Fibroblast of lung (primary cell): ENCODE measurements at regions not wholly inside any gene's neighbourhood (a gene's known extent, or its start where the extent isn't known, plus 50 kb on each side); places are given as distances from the start of the nearest gene placed in this dataset.

Source experiments
- DNase-seq, 2 donors: peaks; one replicate each; pipeline versions ENCODE4 v3.0.0 to v3.0.0-alpha.2; 2010; ENCODE audit warnings: low read depth in 2 of 2
- H2AFZ ChIP-seq: 2 replicates; pipeline ENCODE4 v1.5.1; 2012; ENCODE audit warnings: low read length, control low read depth, inconsistent platforms
- H3K27ac ChIP-seq: 2 replicates; pipeline ENCODE4 v1.5.1; 2011; ENCODE audit warnings: low read length, control low read depth; ENCODE audit not compliant: insufficient read depth
- H3K27me3 ChIP-seq: 2 replicates; pipeline ENCODE4 v1.5.1; 2011; ENCODE audit warnings: mild to moderate bottlenecking, low read length; ENCODE audit not compliant: control insufficient read depth, insufficient read depth
- H3K36me3 ChIP-seq: 2 replicates; pipeline ENCODE4 v1.5.1; 2011; ENCODE audit warnings: low read length; ENCODE audit not compliant: control insufficient read depth, insufficient read depth
- H3K4me1 ChIP-seq: 2 replicates; pipeline ENCODE4 v1.5.1; 2011; ENCODE audit warnings: low read length; ENCODE audit not compliant: control insufficient read depth, insufficient read depth; ENCODE audit errors: extremely low read depth
- H3K4me2 ChIP-seq: 2 replicates; pipeline ENCODE4 v1.5.1; 2011; ENCODE audit warnings: low read length, control low read depth; ENCODE audit not compliant: insufficient read depth; ENCODE audit errors: extremely low read depth
- H3K4me3 ChIP-seq, 4 experiments: fragments of 200-600 bp in 1 of 4; sonication (generic) in 1 of 4; replicated peaks in 1 of 4; 2 replicates each; pipeline ENCODE4 v1.5.1; 2011 to 2016; ENCODE audit warnings: low read length in 4 of 4, low read depth in 3 of 4, mild to moderate bottlenecking in 3 of 4, control low read depth in 2 of 4, inconsistent platforms in 1 of 4, mixed read lengths in 1 of 4; ENCODE audit not compliant: insufficient read depth in 1 of 4; ENCODE audit errors: control extremely low read depth in 1 of 4
- H3K79me2 ChIP-seq: 2 replicates; pipeline ENCODE4 v1.5.1; 2012; ENCODE audit warnings: mild to moderate bottlenecking, low read length, inconsistent platforms; ENCODE audit not compliant: control insufficient read depth, insufficient read depth
- H3K9ac ChIP-seq: 2 replicates; pipeline ENCODE4 v1.5.1; 2011; ENCODE audit warnings: mild to moderate bottlenecking, low read length, control low read depth; ENCODE audit not compliant: insufficient read depth
- H3K9me3 ChIP-seq: 2 replicates; pipeline ENCODE4 v1.5.1; 2012; ENCODE audit warnings: low read depth, low read length; ENCODE audit not compliant: control insufficient read depth, insufficient read depth
- H4K20me1 ChIP-seq: 2 replicates; pipeline ENCODE4 v1.5.1; 2011; ENCODE audit warnings: low read length; ENCODE audit not compliant: control insufficient read depth, insufficient read depth; ENCODE audit errors: extremely low read depth
- CTCF ChIP-seq, 2 donors: IDR thresholded peaks in 1 of 2; conservative IDR thresholded peaks in 1 of 2; 1 replicate in 1 of 2; 2 replicates in 1 of 2; pipeline ENCODE4 v1.5.1; 2011 to 2012; ENCODE audit warnings: low read length in 2 of 2, control low read depth in 1 of 2, inconsistent platforms in 1 of 2, low read depth in 1 of 2, mild to moderate bottlenecking in 1 of 2
- EZH2 ChIP-seq: IDR thresholded peaks from 2 replicates; pipeline ENCODE4 v1.5.1; 2012; ENCODE audit warnings: low read length, control low read depth, mild to moderate bottlenecking; ENCODE audit errors: missing control alignments

- TF ChIP-seq EZH2: no peak
- TF ChIP-seq CTCF (conservative IDR thresholded peaks at IDR 0.05 in 1 of 2, IDR thresholded peaks at IDR 0.05 in 1 of 2; ENCODE audit: low read depth in 1 of 2, low read length in 2 of 2): no peak
These were observed 157.7 kb downstream of the ANKRD60 start for GRCh38 chr20:58070664-58071196.

GRCh38 chr20:58069796-58070663 is 158.4 kb downstream of the ANKRD60 start:
- Histone ChIP-seq H3K4me2 (no peak overlapping the region), H3K9ac (no peak overlapping the region), H3K4me3 (no peak overlapping the region), H3K9me3 (no peaks in the 10 kb centered on the region), H3K27me3 (no peaks in the 10 kb centered on the region), H3K36me3 (no peaks in the 10 kb centered on the region), H3K27ac (no peak overlapping the region), H3K4me1 (no peaks in the 10 kb centered on the region), H2AFZ (no peak overlapping the region), H4K20me1 (no peaks in the 10 kb centered on the region), H3K79me2 (no peaks in the 10 kb centered on the region)
- DNase-seq: no peak
- TF ChIP-seq EZH2 (no peak), CTCF (conservative IDR thresholded peaks at IDR 0.05 in 1 of 2, IDR thresholded peaks at IDR 0.05 in 1 of 2; ENCODE audit: low read depth in 1 of 2, low read length in 2 of 2) (no peak)

More at GRCh38 chr20:58070664-58071196, 157.7 kb downstream of the ANKRD60 start:
- Histone ChIP-seq H3K27me3 (no peaks in the 10 kb centered on the region), H3K9me3 (no peaks in the 10 kb centered on the region), H3K9ac (no peak overlapping the region), H3K4me1 (no peaks in the 10 kb centered on the region), H3K4me2 (no peak overlapping the region), H4K20me1 (no peaks in the 10 kb centered on the region), H3K79me2 (no peaks in the 10 kb centered on the region), H2AFZ (no peak overlapping the region), H3K4me3 (no peak overlapping the region), H3K27ac (no peak overlapping the region), H3K36me3 (no peaks in the 10 kb centered on the region)
- no peak for DNase-seq

GRCh38 chr20:58069207-58069606 is 159.2 kb downstream of the ANKRD60 start:
- Histone ChIP-seq H4K20me1 (no peaks in the 10 kb centered on the region), H2AFZ (no peak overlapping the region), H3K36me3 (no peaks in the 10 kb centered on the region), H3K27ac (no peak overlapping the region), H3K9ac (no peak overlapping the region), H3K4me3 (no peak overlapping the region), H3K4me2 (no peak overlapping the region), H3K27me3 (no peaks in the 10 kb centered on the region), H3K4me1 (no peaks in the 10 kb centered on the region), H3K9me3 (no peaks in the 10 kb centered on the region), H3K79me2 (no peaks in the 10 kb centered on the region)
- no peak for DNase-seq
- TF ChIP-seq CTCF (conservative IDR thresholded peaks at IDR 0.05 in 1 of 2, IDR thresholded peaks at IDR 0.05 in 1 of 2; ENCODE audit: low read depth in 1 of 2, low read length in 2 of 2): no peak
- no peak for TF ChIP-seq EZH2
